Stomach smooth muscle (tissue), 2 donors: ENCODE measurements at regions not wholly inside any gene's neighbourhood (a gene's known extent, or its start where the extent isn't known, plus 50 kb on each side); places are given as distances from the start of the nearest gene placed in this dataset.
"Not testable (repeated sequence)": the region's sequence is repeated elsewhere in the genome, so short reads cannot be mapped to it uniquely, and the experiment has no call there.

Experiments used
- H3K27ac ChIP-seq: one replicate; pipeline ENCODE4 v1.7.0; 2013; ENCODE audit warnings: mild to moderate bottlenecking, low read length, inconsistent platforms
- H3K27me3 ChIP-seq, 2 donors: one replicate each; pipeline ENCODE4 v1.7.0; 2013; ENCODE audit warnings: low read length in 2 of 2; ENCODE audit not compliant: insufficient read depth in 2 of 2, control insufficient read depth in 1 of 2
- H3K36me3 ChIP-seq, 2 donors: one replicate each; pipeline ENCODE4 v1.7.0; 2013; ENCODE audit warnings: low read length in 2 of 2; ENCODE audit not compliant: control insufficient read depth in 2 of 2, insufficient read depth in 2 of 2
- H3K4me1 ChIP-seq: one replicate; pipeline ENCODE4 v1.7.0; 2013; ENCODE audit warnings: low read length; ENCODE audit not compliant: control insufficient read depth, insufficient read depth
- H3K4me3 ChIP-seq, 2 donors: one replicate each; pipeline ENCODE4 v1.7.0; 2013; ENCODE audit warnings: low read length in 2 of 2
- H3K9ac ChIP-seq, 2 donors: one replicate each; pipeline ENCODE4 v1.7.0; 2013; ENCODE audit warnings: low read length in 2 of 2, mild to moderate bottlenecking in 1 of 2
- H3K9me3 ChIP-seq, 2 donors: one replicate each; pipeline ENCODE4 v1.7.0; 2013; ENCODE audit warnings: low read length in 2 of 2; ENCODE audit not compliant: control insufficient read depth in 2 of 2
- donor health status: healthy.
- donor health status: Pancreatic carcinoma.

GRCh38 chr20:4437131-4437530 lies 188.0 kb upstream of the ADRA1D start:
- Histone ChIP-seq H3K9me3 (no peaks in the 10 kb centered on the region), H3K4me1 (no peaks in the 10 kb centered on the region), H3K36me3 (no peaks in the 10 kb centered on the region), H3K27me3 (no peaks in the 10 kb centered on the region), H3K9ac (no peak overlapping the region), H3K4me3 (no peak overlapping the region), H3K27ac (no peak overlapping the region)

GRCh38 chr20:4435671-4436455 lies 186.8 kb upstream of the ADRA1D start:
- Histone ChIP-seq H3K9ac (no peak overlapping the region), H3K36me3 (no peaks in the 10 kb centered on the region), H3K9me3 (no peaks in the 10 kb centered on the region), H3K4me3 (no peak overlapping the region), H3K4me1 (no peaks in the 10 kb centered on the region), H3K27me3 (no peaks in the 10 kb centered on the region), H3K27ac (no peak overlapping the region)

- Histone ChIP-seq H3K27me3 (no peaks in the 10 kb centered on the region), H3K4me1 (no peaks in the 10 kb centered on the region), H3K9ac (no peak overlapping the region), H3K36me3 (no peaks in the 10 kb centered on the region), H3K4me3 (no peak overlapping the region), H3K9me3 (no peaks in the 10 kb centered on the region), H3K27ac (no peak overlapping the region)
These were observed 186.1 kb upstream of the ADRA1D start for GRCh38 chr20:4435225-4435624.

GRCh38 chr20:4434681-4435080 lies 185.6 kb upstream of the ADRA1D start:
- no peak overlapping the region for H3K4me3 ChIP-seq
- H3K4me1 ChIP-seq, result no peaks in the 10 kb centered on the region
- no peaks in the 10 kb centered on the region for H3K36me3 ChIP-seq
- H3K27me3 ChIP-seq, result no peaks in the 10 kb centered on the region
- H3K27ac ChIP-seq, result no peak overlapping the region
- H3K9ac ChIP-seq, result no peak overlapping the region
- no peaks in the 10 kb centered on the region for H3K9me3 ChIP-seq

- Histone ChIP-seq H3K27ac (no peak overlapping the region), H3K9me3 (no peaks in the 10 kb centered on the region), H3K36me3 (no peaks in the 10 kb centered on the region), H3K4me1 (no peaks in the 10 kb centered on the region), H3K27me3 (no peaks in the 10 kb centered on the region), H3K4me3 (no peak overlapping the region), H3K9ac (no peak overlapping the region)
These were observed 182.4 kb upstream of the ADRA1D start for GRCh38 chr20:4431446-4431845.

- not testable (repeated sequence) for H3K36me3 ChIP-seq, H3K27ac ChIP-seq, H3K9ac ChIP-seq
These were observed 181.7 kb upstream of the ADRA1D start for GRCh38 chr20:4430826-4431225.

GRCh38 chr20:4427940-4428586 lies 179.0 kb upstream of the ADRA1D start:
- Histone ChIP-seq H3K27me3 (peaks cover 0 to 2% of the 10 kb centered on the region in 2 donors), H3K27ac (no peak overlapping the region), H3K4me1 (no peaks in the 10 kb centered on the region), H3K9ac (no peak overlapping the region), H3K9me3 (no peaks in the 10 kb centered on the region), H3K4me3 (no peak overlapping the region), H3K36me3 (no peaks in the 10 kb centered on the region)

More at GRCh38 chr20:4430826-4431225, 181.7 kb upstream of the ADRA1D start:
- H3K9me3 ChIP-seq, H3K4me1 ChIP-seq, H3K4me3 ChIP-seq, H3K27me3 ChIP-seq: not testable (repeated sequence)

GRCh38 chr20:4418141-4418540 lies 169.1 kb upstream of the ADRA1D start:
- Histone ChIP-seq H3K36me3 (no peaks in the 10 kb centered on the region), H3K4me1 (no peaks in the 10 kb centered on the region), H3K9ac (no peak overlapping the region), H3K27me3 (no peaks in the 10 kb centered on the region), H3K27ac (no peak overlapping the region), H3K4me3 (no peak overlapping the region), H3K9me3 (no peaks in the 10 kb centered on the region)

GRCh38 chr20:4415281-4415680 lies 166.2 kb upstream of the ADRA1D start:
- no peak overlapping the region for H3K27ac ChIP-seq
- H3K4me3 ChIP-seq, result no peak overlapping the region
- H3K9me3 ChIP-seq, result no peaks in the 10 kb centered on the region
- H3K36me3 ChIP-seq, result no peaks in the 10 kb centered on the region
- H3K4me1 ChIP-seq, result no peaks in the 10 kb centered on the region
- H3K9ac ChIP-seq, result no peak overlapping the region
- H3K27me3 ChIP-seq, result no peaks in the 10 kb centered on the region

GRCh38 chr20:4413314-4414049 lies 164.4 kb upstream of the ADRA1D start:
- no peak overlapping the region for H3K4me3 ChIP-seq
- no peaks in the 10 kb centered on the region for H3K27me3 ChIP-seq
- H3K4me1 ChIP-seq, result no peaks in the 10 kb centered on the region
- H3K9ac ChIP-seq, result no peak overlapping the region
- H3K9me3 ChIP-seq, result no peaks in the 10 kb centered on the region
- no peak overlapping the region for H3K27ac ChIP-seq
- no peaks in the 10 kb centered on the region for H3K36me3 ChIP-seq
